ENCODE measurements at regions not wholly inside any gene's neighbourhood (a gene's known extent, or its start where the extent isn't known, plus 50 kb on each side); places are given as distances from the start of the nearest gene placed in this dataset.

DNA sequence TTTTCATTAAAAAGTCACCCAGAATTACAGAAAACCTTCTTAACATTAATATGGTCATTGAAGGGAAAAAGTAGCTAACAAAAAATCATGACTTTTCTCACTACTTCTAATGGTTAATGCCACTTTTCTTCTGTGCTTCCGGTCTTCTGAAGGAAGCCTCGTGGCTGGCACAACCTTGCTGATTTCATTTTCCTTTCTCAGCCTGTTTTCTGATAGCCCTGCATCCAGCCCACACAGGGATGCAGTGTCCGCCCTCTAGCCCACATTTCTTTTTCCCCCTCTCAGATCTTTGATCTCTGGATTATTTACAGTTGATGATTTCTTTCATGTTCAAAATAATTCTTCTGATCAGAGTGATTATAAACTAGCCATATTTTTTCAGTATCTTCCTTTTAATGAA lies 655.4 kb upstream of the EPHA7 start:
- TF ChIP-seq, protein P1, sequence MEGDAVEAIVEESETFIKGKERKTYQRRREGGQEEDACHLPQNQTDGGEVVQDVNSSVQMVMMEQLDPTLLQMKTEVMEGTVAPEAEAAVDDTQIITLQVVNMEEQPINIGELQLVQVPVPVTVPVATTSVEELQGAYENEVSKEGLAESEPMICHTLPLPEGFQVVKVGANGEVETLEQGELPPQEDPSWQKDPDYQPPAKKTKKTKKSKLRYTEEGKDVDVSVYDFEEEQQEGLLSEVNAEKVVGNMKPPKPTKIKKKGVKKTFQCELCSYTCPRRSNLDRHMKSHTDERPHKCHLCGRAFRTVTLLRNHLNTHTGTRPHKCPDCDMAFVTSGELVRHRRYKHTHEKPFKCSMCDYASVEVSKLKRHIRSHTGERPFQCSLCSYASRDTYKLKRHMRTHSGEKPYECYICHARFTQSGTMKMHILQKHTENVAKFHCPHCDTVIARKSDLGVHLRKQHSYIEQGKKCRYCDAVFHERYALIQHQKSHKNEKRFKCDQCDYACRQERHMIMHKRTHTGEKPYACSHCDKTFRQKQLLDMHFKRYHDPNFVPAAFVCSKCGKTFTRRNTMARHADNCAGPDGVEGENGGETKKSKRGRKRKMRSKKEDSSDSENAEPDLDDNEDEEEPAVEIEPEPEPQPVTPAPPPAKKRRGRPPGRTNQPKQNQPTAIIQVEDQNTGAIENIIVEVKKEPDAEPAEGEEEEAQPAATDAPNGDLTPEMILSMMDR (conservative IDR thresholded peaks at IDR 0.05): no peak
- no peak for TF ChIP-seq EZH2 (IDR thresholded peaks at IDR 0.05; ENCODE audit: low read depth)
